ENCODE measurements at regions not wholly inside any gene's neighbourhood (a gene's known extent, or its start where the extent isn't known, plus 50 kb on each side); places are given as distances from the start of the nearest gene placed in this dataset.

GRCh38 chr2:104606056-104606455, 247.9 kb upstream of the POU3F3 start:
- no peak for DNase-seq (ENCODE audit: low read depth in 2 of 2)

GRCh38 chr2:104616856-104617255, 237.1 kb upstream of the POU3F3 start:
- no peak for DNase-seq (ENCODE audit: low read depth in 2 of 2)

GRCh38 chr2:104620801-104621200, 233.1 kb upstream of the POU3F3 start:
- no peak for DNase-seq (ENCODE audit: low read depth in 2 of 2)

GRCh38 chr2:104635608-104636007, 218.3 kb upstream of the POU3F3 start:
- no peak for DNase-seq (ENCODE audit: low read depth in 2 of 2)

GRCh38 chr2:104638190-104638858, 215.6 kb upstream of the POU3F3 start:
- no peak for DNase-seq (ENCODE audit: low read depth in 2 of 2)

- DNase-seq (ENCODE audit: low read depth in 2 of 2), result no peak
Observed at GRCh38 chr2:104638859-104639202, 215.1 kb upstream of the POU3F3 start.

- no peak for DNase-seq (ENCODE audit: low read depth in 2 of 2)
Observed at GRCh38 chr2:104641786-104642185, 212.1 kb upstream of the POU3F3 start.

GRCh38 chr2:104648376-104648775, 205.5 kb upstream of the POU3F3 start:
- DNase-seq (ENCODE audit: low read depth in 2 of 2), result no peak

- no peak for DNase-seq (ENCODE audit: low read depth in 2 of 2)
Observed at GRCh38 chr2:104649866-104650265, 204.0 kb upstream of the POU3F3 start.

GRCh38 chr2:104650405-104650996, 203.4 kb upstream of the POU3F3 start:
- DNase-seq (ENCODE audit: low read depth in 2 of 2), result no peak

- DNase-seq (ENCODE audit: low read depth in 2 of 2), result no peak
Observed at GRCh38 chr2:104654811-104655210, 199.1 kb upstream of the POU3F3 start.

GRCh38 chr2:104656571-104657163, 197.2 kb upstream of the POU3F3 start:
- no peak for DNase-seq (ENCODE audit: low read depth in 2 of 2)

- DNase-seq (ENCODE audit: low read depth in 2 of 2), result no peak
Observed at GRCh38 chr2:104658144-104658835, 195.6 kb upstream of the POU3F3 start.

- no peak for DNase-seq (ENCODE audit: low read depth in 2 of 2)
Observed at GRCh38 chr2:104658904-104659591, 194.9 kb upstream of the POU3F3 start.

GRCh38 chr2:104660991-104661390, 192.9 kb upstream of the POU3F3 start:
- no peak for DNase-seq (ENCODE audit: low read depth in 2 of 2)

GRCh38 chr2:104664672-104665071, 189.2 kb upstream of the POU3F3 start:
- DNase-seq (ENCODE audit: low read depth in 2 of 2), result no peak

GRCh38 chr2:104668631-104669030, 185.3 kb upstream of the POU3F3 start:
- no peak for DNase-seq (ENCODE audit: low read depth in 2 of 2)

GRCh38 chr2:104673225-104673624, 180.7 kb upstream of the POU3F3 start:
- DNase-seq (ENCODE audit: low read depth in 2 of 2), result no peak

GRCh38 chr2:104678181-104678580, 175.7 kb upstream of the POU3F3 start:
- DNase-seq (ENCODE audit: low read depth in 2 of 2), result no peak

- no peak for DNase-seq (ENCODE audit: low read depth in 2 of 2)
Observed at GRCh38 chr2:104685591-104685990, 168.3 kb upstream of the POU3F3 start.

GRCh38 chr2:104687147-104687546, 166.8 kb upstream of the POU3F3 start:
- no peak for DNase-seq (ENCODE audit: low read depth in 2 of 2)

- DNase-seq (ENCODE audit: low read depth in 2 of 2), result no peak
Observed at GRCh38 chr2:104690255-104690984, 163.5 kb upstream of the POU3F3 start.
